A549 (cell line): ENCODE measurements at regions not wholly inside any gene's neighbourhood (a gene's known extent, or its start where the extent isn't known, plus 50 kb on each side); places are given as distances from the start of the nearest gene placed in this dataset.

ENCODE experiments used
- ATAC-seq, 2 experiments: fragments of 200-7000 bp in 1 of 2; fragments of >200 bp in 1 of 2; cut with Nextera tagmentation in 1 of 2; cut with Tn5 transposase in 1 of 2; 3 replicates each; pipeline versions ENCODE4 v1.8.0 to v1.9.1; 2018 to 2020; ENCODE audit warnings: mild to moderate bottlenecking in 1 of 2, moderate library complexity in 1 of 2
- CTCF ChIA-PET: fragments of 300-600 bp; sonication (Branson Sonifier 250); formaldehyde crosslinking; extraction: SDS; loops from one replicate; lab custom pipeline; 2021; ENCODE audit warnings: antibody characterized with exemption, inconsistent platforms; lab: Yijun Ruan, JAX
- POLR2A ChIA-PET: fragments of 350-600 bp; formaldehyde crosslinking; extraction: SDS; loops from one replicate; lab custom pipeline; 2021; ENCODE audit warnings: antibody characterized with exemption, inconsistent platforms; lab: Yijun Ruan, JAX
- DNase-seq, 2 experiments: peaks; one replicate each; pipeline versions ENCODE4 v3.0.0 to v3.0.0-alpha.2; 2011 to 2016; ENCODE audit warnings: low read depth in 1 of 2, low spot score in 1 of 2
- FAIRE-seq: peaks from 2 replicates; lab custom pipeline; 2011; peaks lifted over from hg19 to GRCh38; lab: Jason Lieb, UNC
- H3K27ac ChIP-seq, 2 experiments: fragments of >200 bp; sonication (Bioruptor Twin); formaldehyde crosslinking; 3 replicates each; pipeline ENCODE4 v1.5.1; 2016 to 2017
- H3K4me1 ChIP-seq: fragments of >200 bp; sonication (Bioruptor Twin); formaldehyde crosslinking; 3 replicates; pipeline ENCODE4 v1.6.1; 2016
- H3K4me2 ChIP-seq: fragments of >200 bp; sonication (Bioruptor Twin); formaldehyde crosslinking; 3 replicates; pipeline ENCODE4 v1.6.1; 2016
- H3K4me3 ChIP-seq: fragments of >200 bp; sonication (Bioruptor Twin); formaldehyde crosslinking; 3 replicates; pipeline ENCODE4 v1.5.1; 2016
- H3K9me3 ChIP-seq: fragments of >200 bp; sonication (Bioruptor Twin); formaldehyde crosslinking; 3 replicates; pipeline ENCODE4 v1.6.1; 2016
- ATOH8 ChIP-seq: fragments of 250-450 bp; sonication (Bioruptor Pico); IDR thresholded peaks from 2 replicates; pipeline ENCODE4 v1.5.0; 2020; ENCODE audit warnings: low read depth, mild to moderate bottlenecking, moderate library complexity
- CBX8 ChIP-seq: fragments of 200-600 bp; sonication (generic); IDR thresholded peaks from 2 replicates; pipeline ENCODE4 v1.6.1; 2016
- CTCF ChIP-seq: fragments of >200 bp; sonication (Bioruptor Twin); formaldehyde crosslinking; IDR thresholded peaks from 3 replicates; pipeline ENCODE4 v1.5.1; 2016
- EHF ChIP-seq: fragments of 250-450 bp; sonication (Bioruptor Pico); IDR thresholded peaks from 2 replicates; pipeline ENCODE4 v1.5.0; 2020; ENCODE audit warnings: mild to moderate bottlenecking
- FOSB ChIP-seq: fragments of 250-450 bp; sonication (Bioruptor Pico); IDR thresholded peaks from 2 replicates; pipeline ENCODE4 v1.5.0; 2020; ENCODE audit warnings: mild to moderate bottlenecking, moderate library complexity
- HOXB5 ChIP-seq: fragments of 250-450 bp; sonication (Bioruptor Pico); IDR thresholded peaks from 2 replicates; pipeline ENCODE4 v1.5.0; 2020; ENCODE audit warnings: mild to moderate bottlenecking, moderate library complexity
- JUN ChIP-seq, 2 experiments: fragments of >200 bp; sonication (Bioruptor Twin); formaldehyde crosslinking; IDR thresholded peaks; 2 replicates in 1 of 2; 3 replicates in 1 of 2; pipeline ENCODE4 v1.6.1; 2016 to 2017
- JUNB ChIP-seq: fragments of >200 bp; sonication (Bioruptor Twin); formaldehyde crosslinking; IDR thresholded peaks from 2 replicates; pipeline ENCODE4 v1.6.1; 2016
- MAZ ChIP-seq: fragments of 150-350 bp; IDR thresholded peaks from 2 replicates; pipeline ENCODE4 v1.6.1; 2014; ENCODE audit warnings: antibody characterized with exemption, low read depth, low read length, borderline replicate concordance
- MYC ChIP-seq: IDR thresholded peaks from 2 replicates; pipeline ENCODE4 v1.6.1; 2012; ENCODE audit warnings: mild to moderate bottlenecking, inconsistent platforms, low read length, improper control_type of control experiment, borderline replicate concordance
- NR3C1 ChIP-seq: fragments of >200 bp; sonication (Bioruptor Twin); formaldehyde crosslinking; IDR thresholded peaks from 3 replicates; pipeline ENCODE4 v1.6.1; 2017
- RARB ChIP-seq: fragments of 250-450 bp; sonication (Bioruptor Pico); IDR thresholded peaks from 2 replicates; pipeline ENCODE4 v1.8.0; 2021; ENCODE audit warnings: mild to moderate bottlenecking, moderate library complexity
- RCOR1 ChIP-seq: fragments of 150-350 bp; IDR thresholded peaks from 2 replicates; pipeline ENCODE4 v1.6.1; 2014; ENCODE audit warnings: antibody characterized with exemption, low read length, low read depth
- SMC3 ChIP-seq: fragments of >200 bp; sonication (Bioruptor Twin); formaldehyde crosslinking; IDR thresholded peaks from 3 replicates; pipeline ENCODE4 v1.6.1; 2018; ENCODE audit warnings: inconsistent platforms
- SREBF2 ChIP-seq: fragments of 450-650 bp; IDR thresholded peaks from 2 replicates; pipeline ENCODE4 v1.6.1; 2014; ENCODE audit warnings: mild to moderate bottlenecking, moderate library complexity
- ZFP36 ChIP-seq: fragments of 450-650 bp; IDR thresholded peaks from 2 replicates; pipeline ENCODE4 v1.6.1; 2014; ENCODE audit warnings: borderline replicate concordance; ENCODE audit not compliant: partially characterized antibody
- WGBS: methylation state at CpG from one replicate; pipeline ENCODE4 v1.1.6; 2017; ENCODE audit errors: missing lambda C conversion rate; 5-methylcytosine and 5-hydroxymethylcytosine counted together
- TF ChIP-seq, protein P1 (sequence below): fragments of 200-600 bp; sonication (generic); IDR thresholded peaks from 2 replicates; pipeline ENCODE4 v1.6.1; 2016; ENCODE audit warnings: antibody characterized with exemption, mild to moderate bottlenecking, moderate library complexity

GRCh38 chr2:234420408-234420807 is 76.5 kb downstream of the ARL4C start:
- peak in 1 of 2 experiments; percentile 18 for DNase-seq
- Histone ChIP-seq H3K9me3 (no peaks in the 10 kb centered on the region), H3K27ac (peak overlapping the region; percentile 78 to 92; a peak in 5 of 6 replicates), H3K4me2 (peak overlapping the region; percentile 20), H3K4me3 (no peak overlapping the region), H3K4me1 (peaks cover 44% of the 10 kb centered on the region)
- ChIA-PET POLR2A (no interaction called here), CTCF (interaction anchor here (1.3 kb wide), 1 partner anchor 76 kb away, joined by 4 read pairs; no protein-coding TSS in a partner anchor)
- FAIRE-seq, result no peak
- 67% methylated on average over 2 of the region's 2 CpGs for WGBS
- no peak for TF ChIP-seq MAZ
- TF ChIP-seq SMC3, result no peak
- no peak for ATAC-seq

DNA sequence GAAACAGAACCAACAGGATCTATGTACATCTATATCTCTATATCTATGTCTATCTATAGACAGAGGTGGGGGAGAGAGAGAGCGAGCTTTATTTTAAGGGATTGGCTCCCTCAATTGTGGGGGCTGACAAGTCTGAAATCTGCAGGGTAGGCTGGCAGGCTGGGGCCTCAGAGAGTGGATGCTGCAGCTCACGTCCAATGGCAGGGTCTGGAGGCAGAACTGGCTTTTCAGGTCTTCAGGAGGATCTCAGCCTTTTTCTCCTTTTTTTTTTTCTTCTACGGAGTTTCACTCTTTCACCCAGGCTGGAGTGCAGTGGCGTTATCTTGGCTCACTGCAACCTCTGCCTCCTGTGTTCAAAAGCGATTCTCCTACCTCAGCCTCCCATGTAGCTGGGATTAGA is 77.2 kb downstream of the ARL4C start:
- POLR2A ChIA-PET, result no interaction called here
- no peak overlapping the region for H3K4me2 ChIP-seq

More for the DNA sequence above, 77.2 kb downstream of the ARL4C start:
- WGBS, result 93% methylated on average over 5 of the region's 5 CpGs
- ATAC-seq (no peak), FAIRE-seq (no peak), DNase-seq (no peak)
- no peaks in the 10 kb centered on the region for H3K9me3 ChIP-seq
- CTCF ChIA-PET, result interaction anchor here (0.9 kb wide), 1 partner anchor 284 kb away, joined by 4 read pairs; no protein-coding TSS in a partner anchor
- H3K4me1 ChIP-seq, result peaks cover 44% of the 10 kb centered on the region
- TF ChIP-seq FOSB (no peak), ATOH8 (no peak), SREBF2 (no peak), CBX8 (no peak), ZFP36 (no peak), CTCF (no peak), JUNB (no peak), EHF (CRISPR knock-in tag) (no peak), RARB (CRISPR knock-in tag) (no peak), RCOR1 (no peak), HOXB5 (CRISPR knock-in tag) (no peak), NR3C1 (no peak), MYC (no peak), MAZ (no peak), JUN (IDR thresholded peaks at IDR 0.05) (no peak)
- TF ChIP-seq, protein P1, sequence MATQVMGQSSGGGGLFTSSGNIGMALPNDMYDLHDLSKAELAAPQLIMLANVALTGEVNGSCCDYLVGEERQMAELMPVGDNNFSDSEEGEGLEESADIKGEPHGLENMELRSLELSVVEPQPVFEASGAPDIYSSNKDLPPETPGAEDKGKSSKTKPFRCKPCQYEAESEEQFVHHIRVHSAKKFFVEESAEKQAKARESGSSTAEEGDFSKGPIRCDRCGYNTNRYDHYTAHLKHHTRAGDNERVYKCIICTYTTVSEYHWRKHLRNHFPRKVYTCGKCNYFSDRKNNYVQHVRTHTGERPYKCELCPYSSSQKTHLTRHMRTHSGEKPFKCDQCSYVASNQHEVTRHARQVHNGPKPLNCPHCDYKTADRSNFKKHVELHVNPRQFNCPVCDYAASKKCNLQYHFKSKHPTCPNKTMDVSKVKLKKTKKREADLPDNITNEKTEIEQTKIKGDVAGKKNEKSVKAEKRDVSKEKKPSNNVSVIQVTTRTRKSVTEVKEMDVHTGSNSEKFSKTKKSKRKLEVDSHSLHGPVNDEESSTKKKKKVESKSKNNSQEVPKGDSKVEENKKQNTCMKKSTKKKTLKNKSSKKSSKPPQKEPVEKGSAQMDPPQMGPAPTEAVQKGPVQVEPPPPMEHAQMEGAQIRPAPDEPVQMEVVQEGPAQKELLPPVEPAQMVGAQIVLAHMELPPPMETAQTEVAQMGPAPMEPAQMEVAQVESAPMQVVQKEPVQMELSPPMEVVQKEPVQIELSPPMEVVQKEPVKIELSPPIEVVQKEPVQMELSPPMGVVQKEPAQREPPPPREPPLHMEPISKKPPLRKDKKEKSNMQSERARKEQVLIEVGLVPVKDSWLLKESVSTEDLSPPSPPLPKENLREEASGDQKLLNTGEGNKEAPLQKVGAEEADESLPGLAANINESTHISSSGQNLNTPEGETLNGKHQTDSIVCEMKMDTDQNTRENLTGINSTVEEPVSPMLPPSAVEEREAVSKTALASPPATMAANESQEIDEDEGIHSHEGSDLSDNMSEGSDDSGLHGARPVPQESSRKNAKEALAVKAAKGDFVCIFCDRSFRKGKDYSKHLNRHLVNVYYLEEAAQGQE, result no peak
- peak overlapping the region in 1 of 2 experiments; percentile 92; a peak in 4 of 6 replicates for H3K27ac ChIP-seq
- no peak overlapping the region for H3K4me3 ChIP-seq
